GM21528 (cell line): ENCODE measurements at regions not wholly inside any gene's neighbourhood (a gene's known extent, or its start where the extent isn't known, plus 50 kb on each side); places are given as distances from the start of the nearest gene placed in this dataset.

ENCODE experiments used
- ATAC-seq: cut with Tn5 transposase; IDR thresholded peaks from one replicate; pipeline ENCODE4 v1.9.1; 2021; ENCODE audit warnings: mild to moderate bottlenecking, moderate library complexity; ENCODE audit not compliant: unreplicated experiment, low FRiP score

DNA sequence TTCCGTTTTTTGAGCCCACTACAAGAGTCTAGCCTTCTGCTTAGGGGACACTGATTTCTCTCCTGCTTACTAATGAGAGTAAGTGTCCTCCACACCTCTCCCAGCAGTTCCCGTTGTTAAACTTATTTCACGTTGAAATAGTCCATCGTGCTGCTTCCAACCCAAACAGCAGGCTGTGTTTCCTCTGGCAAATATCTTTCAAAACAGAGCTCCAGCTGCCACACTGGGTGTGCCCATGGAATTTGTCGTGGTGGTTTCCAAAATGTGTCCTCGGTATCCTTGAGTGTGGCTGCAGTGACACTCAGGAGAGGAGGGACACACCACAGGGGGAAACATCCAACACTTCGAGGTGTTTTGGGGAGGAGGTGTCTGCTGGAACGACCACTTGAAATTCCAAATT lies 176.5 kb upstream of the RALGAPA2 start:
- no peak for ATAC-seq

DNA sequence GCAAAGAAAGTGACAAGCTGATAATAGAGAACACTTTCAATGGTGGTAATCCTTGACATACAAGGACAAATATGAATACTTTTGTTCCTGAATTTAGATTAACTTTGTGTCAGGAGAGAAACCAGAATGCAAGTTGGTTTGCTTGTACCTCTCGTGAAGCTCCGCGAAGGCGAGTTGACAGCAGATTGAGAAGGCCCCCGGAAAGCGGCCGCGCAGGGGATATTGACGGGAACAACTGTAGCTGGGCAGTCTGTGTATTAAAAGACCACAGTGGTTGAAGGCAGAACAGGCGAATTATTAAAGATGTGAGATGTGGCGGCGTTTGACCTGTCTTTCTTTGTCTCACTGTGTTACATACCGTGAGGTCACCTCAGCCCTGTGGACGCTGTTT lies 175.8 kb upstream of the RALGAPA2 start:
- ATAC-seq: no peak

DNA sequence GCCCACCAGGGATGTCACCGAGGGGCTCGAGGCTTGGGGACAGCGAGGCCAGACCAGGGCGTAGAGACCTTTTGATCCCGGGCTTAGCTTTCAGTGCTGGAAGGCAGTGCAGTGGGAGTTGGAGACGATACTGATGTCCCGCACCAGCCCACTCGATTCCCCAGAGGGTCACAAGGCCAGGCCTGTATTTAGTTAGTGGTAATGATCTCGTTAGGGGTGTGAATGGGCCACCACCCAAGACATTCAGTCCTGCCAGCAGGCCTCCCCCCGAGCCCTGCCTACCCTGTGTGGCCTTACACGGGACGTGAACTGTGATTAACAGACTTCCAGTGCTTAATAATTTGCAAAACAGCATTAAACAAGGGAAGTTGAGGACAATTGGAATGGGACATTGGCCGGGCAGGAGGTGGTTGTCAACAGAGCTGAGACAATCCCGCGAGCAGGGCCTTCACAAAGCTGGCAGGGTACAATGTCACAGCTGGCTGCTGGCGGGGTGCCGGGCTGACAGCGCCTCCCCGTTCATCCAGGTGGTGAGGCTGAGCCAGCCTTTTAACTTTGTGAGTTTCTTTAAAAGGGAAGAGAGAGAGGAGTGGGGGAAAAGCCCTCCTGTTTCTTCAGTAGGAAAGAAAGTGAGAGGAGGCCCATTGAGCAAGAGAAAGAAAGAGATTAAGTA lies 175.3 kb upstream of the RALGAPA2 start:
- no peak for ATAC-seq

DNA sequence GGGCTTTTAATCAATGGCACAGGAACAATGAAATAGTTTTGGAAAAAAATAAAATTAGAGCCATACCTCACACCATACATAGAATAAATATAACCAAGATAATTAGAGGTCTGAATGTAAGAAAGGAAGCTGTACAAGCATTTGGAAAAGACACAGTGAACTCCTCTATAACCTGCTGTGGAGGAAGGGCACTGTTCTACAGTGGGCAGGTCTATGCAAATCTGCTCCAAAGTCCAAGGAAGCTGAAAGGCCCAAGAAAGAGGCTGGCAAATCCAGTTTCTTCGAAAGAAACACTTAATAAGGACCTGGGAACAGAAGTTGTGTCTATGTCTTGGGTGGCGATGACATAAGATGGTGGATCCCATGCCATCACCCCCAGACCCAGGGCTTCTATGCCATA lies 169.4 kb upstream of the RALGAPA2 start:
- ATAC-seq: no peak

DNA sequence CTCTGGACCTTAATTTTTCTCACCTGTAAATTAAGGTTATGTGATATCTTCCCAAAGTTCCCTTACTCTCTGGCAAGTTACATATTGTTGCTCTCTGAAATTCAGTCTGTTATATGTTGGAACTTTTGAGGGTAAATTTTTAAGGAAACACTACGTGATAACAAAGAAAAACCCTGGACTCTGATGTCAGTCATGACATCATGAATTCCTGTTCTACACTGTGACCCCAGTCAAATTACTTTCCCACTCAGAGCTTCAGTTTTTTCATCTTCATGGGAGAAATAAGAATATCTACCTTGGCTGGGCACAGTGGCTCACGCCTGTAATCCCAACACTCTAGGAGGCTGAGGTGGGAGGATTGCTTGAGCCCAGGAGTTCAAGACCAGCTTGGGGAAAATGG lies 164.6 kb upstream of the RALGAPA2 start:
- no peak for ATAC-seq

DNA sequence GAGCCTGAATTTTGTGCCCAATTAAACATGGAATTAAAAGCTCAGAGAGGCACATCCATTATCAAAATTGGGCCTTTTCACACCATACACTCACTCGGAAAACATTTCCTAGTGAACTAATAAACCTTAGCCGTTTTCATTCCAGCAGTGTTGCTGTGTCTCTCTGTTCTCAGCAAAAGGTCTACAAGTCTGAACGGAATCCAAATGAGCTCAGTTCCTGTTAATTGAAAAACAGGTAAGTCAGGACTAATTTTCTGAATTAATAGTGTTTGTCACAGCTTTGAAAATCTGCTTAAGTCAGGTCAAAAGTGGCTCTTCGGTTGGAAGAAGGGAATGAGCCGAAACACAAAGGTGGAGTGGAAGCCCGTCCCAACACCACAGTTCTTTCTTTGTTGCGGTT lies 163.3 kb upstream of the RALGAPA2 start:
- no peak for ATAC-seq

DNA sequence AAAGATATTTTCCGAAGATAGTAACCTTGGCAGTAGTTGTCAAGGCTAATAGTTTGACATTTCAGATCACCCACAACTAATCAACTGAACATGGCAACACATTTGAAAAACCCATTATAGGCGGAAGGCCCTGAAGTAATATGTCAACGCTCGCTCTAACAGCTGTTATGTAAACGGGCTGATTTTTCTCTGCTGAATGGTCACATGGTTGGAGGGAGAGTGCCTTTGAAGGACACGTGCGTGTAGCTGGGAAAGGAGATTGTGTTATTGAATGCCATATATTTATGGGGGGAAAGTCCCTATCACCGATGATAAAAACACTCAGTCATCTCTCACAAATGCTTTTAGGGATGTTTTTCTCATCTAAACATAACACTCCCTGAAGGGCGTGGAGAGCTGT lies 160.0 kb upstream of the RALGAPA2 start:
- no peak for ATAC-seq

DNA sequence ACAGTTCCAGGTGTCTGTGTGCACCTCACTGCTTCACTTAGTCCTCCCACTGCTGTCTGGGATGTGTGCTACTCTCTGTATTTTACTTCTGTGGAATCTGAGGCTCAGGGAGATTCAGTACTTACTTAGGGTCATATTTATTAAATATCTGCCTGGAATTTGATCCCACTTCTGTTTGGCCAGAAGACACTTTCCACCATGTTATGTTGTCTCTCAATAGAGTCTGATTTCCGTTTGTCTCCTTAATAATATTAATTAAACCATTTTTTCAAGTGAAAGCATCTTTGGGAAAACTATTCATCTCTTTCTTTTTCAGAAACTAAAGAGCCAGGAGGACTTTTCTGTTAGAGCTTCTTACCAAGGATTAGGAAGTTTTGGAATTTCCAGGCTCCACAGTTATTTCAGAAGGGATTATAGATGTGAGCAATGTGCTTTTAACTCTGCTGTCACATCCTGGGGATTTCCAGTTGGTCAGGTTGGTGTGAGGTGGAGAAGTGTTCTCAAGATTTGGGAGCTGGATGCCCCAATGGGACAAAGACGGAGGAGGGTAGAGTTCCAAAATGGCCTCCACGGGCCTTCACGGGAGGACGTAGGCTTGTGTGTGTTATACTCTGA lies 156.8 kb upstream of the RALGAPA2 start:
- no peak for ATAC-seq

DNA sequence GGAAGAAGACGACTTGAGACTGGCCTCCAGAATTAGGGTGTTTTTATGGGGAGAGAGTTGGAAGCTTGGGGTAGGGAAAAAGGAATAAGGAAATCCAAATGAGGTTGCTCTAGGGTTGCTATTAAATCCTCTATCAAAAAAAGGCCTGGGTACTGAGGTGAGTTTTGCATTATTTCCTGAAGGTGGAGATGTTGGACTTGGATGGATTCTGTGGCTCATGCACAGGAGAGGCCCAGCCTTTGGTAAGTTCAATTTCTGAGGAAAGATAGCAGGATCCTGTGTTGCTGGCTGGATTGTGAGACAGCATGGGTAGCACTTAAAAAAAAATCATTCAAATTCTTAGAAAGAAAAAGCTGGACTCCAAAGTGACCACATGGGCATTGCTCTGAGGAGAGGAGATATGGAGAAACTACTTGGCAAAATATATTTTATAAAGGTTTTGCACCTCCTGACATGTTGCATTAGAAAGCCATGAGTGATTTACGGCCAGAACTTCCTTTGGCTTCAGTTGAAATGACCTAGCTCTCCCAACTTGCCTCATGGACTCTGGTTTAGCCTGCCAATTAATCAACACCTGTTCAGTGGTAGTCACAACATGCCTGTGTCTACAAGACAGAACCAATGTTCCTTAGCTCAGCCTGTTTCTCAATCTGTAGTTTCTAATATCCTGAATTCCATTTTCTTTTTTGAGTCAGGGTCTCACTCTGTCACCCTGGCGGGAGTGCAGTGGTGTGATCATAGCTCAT lies 152.1 kb upstream of the RALGAPA2 start:
- no peak for ATAC-seq

DNA sequence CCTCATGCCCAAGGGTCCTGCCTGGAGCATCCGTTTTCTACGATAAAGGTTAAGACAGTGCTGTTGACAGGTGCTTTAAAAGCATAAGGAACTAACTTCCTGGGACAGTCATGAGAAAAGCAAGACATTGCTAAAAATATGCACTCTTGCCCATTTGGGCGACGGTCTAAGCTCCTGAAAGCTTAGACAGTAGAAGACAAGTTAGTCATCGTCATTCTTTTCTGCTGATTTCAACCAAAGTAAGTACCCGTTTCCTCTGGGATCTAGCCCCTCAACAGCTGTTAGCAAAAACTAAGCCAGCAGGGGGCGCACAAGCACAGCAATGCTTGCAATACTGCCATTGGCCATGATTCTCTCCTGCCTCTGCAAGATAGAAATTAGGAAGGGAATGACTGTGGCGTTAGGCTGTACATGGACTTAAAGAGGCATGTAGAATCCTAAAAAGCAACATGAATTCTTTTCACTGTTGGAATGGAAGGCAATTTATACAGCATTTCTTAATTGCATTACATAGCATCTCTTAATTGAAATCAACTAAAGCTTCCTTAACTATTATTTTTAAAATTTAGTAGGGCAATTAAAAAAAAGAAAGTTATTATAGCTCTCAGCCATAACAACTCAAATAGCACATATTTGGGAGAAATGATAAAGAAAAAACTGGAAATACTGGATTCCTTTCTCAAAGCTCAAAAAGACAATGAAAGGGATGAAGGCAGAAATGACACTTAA lies 147.8 kb upstream of the RALGAPA2 start:
- ATAC-seq: no peak

DNA sequence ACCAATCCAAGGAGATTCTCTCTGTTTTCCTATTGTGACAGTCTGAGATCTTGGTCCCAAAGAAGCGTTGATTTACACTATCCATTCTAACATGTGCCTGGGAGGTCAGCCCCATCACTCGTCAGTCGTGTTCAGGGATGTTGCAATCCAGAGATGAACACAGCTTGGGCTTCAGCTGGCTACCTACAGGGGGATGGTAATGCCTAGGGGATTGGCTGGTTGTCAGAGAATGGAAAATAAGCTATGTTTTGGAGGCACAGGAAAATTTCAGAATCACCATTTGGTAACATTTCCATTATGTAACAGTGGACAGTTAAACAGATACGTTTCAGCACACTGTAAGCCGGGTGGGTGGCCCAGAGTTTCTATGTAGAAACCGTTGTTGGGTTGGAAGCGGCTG lies 147.1 kb upstream of the RALGAPA2 start:
- no peak for ATAC-seq

DNA sequence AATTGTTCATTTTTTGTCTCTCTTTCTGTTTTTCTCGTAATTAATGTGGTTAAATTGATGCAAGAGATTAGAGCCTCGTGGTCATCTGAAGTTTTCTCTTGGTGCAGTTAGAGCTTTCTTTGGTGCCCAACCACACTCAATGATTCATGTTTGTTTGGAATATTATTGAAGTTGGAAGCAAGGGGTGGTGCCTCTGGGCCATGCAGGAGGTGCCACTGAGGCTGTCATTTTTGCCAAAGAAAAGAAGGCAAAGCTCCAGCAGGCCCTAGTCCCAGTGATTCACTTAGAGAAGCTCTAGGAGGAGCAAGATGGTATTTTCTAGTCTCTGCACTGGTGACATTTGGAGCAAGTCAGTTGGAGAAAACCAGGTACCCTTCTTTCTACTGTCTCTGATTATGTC lies 144.5 kb upstream of the RALGAPA2 start:
- no peak for ATAC-seq

DNA sequence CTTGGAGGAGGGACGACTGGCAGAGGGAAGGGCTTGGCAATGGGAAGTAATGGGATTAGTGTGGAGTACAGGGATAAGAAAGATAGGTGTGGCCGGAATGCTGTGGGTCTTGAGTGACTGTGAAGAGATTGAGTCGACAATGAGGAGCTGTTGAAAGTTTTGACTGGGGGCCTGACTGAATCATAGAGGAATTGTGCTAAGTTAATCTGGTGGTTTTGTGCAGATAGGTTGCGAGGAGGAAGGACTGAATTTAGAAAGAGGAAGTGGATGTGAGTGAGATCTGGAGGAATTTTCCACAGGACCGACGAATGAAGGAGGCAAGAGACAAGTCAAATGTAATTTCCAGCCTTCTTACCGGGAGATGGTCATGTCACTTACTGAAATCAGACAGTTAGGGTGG lies 143.9 kb upstream of the RALGAPA2 start:
- ATAC-seq: no peak

DNA sequence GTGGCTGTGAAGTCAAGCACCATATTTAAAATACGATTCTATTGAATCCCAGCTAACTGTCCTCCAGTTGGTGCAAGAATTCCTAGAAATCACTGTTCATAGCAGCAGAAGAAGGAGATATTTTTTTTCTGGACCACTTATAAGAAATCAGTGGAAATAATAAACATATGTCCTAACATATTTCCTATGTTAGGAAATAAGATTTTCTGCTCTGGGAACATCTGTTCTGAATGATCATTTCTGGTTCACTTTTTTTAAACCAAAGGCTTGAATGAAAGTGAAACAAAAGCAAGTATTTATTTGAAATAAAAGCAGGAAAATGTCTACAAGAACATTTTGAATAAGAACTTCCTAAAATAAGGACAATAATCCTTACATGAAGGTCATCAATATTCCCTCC lies 138.9 kb upstream of the RALGAPA2 start:
- no peak for ATAC-seq

DNA sequence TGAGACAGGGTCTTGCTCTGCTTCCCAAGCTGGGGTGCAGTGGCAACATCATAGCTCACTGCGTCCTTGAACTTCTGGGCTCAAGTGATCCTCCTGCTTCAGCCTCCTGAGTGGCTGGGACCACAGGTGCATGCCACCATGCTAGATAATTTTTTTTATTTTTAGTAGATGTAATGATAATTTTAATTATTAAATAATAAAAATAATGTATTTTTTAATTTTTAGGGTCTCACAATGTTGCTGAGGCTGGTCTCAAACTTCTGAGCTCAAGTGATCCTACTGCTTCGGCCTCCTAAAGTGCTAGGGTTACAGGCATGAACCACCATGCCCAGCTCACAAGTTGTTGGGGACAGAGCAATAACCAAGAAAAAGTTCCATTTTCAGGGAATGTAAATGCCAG lies 138.0 kb upstream of the RALGAPA2 start:
- no peak for ATAC-seq

DNA sequence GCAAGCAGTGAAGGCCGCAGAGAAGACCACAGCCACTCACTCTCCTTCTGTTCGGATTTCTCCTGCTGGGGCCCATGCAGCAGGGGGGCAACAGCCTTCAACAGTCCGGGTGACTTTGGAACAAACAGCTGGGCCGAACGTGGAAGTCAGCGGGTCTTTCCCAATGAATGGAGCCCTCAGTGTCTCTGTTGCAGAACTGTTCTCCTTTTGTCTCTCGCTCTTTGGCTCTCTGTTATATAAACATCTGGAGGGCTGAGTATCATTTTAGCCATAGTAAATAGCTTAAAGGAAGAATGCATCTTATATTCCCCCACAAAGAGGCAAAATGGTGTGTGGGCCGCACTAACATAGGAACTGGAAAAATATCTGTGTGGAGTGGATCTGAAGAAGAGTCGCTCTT lies 136.7 kb upstream of the RALGAPA2 start:
- no peak for ATAC-seq

DNA sequence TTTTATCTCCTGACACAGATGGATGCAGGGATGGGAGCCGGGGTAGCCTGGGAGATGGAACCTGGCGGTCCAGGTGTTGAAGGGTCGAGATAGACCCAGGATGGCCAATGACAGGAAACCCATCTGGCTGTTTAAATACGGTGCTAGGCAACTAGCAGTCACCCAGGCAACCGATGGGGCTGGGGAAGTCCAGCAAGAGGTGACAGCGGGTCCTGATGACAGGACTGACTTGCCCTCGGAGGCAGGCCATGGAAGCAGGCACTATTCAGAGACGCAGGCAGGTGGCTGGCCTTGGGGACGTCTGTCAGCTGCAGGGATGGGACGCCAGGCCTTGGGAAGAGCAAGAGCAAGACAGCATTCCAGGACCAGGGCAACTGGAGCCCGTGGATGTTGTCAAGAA lies 135.4 kb upstream of the RALGAPA2 start:
- ATAC-seq: no peak

DNA sequence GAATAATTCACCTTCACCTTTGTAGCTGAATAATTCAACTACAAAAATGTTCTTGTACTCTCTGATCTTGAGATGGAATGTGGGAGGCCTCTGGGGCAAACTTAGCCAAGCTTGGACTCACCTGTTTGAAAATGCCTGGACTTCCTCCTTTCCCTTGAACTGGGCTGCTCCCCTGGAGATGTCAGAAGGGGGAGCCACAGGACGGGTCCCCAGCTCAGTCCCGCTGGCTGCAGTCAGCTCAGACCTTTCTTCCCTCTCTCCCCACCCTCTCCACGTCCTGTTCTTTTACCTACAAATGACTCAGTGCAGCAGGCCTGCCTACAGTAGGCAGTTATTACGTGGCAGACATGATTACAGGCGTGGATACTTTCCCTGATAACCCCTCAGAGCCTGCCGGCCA lies 131.5 kb upstream of the RALGAPA2 start:
- no peak for ATAC-seq

DNA sequence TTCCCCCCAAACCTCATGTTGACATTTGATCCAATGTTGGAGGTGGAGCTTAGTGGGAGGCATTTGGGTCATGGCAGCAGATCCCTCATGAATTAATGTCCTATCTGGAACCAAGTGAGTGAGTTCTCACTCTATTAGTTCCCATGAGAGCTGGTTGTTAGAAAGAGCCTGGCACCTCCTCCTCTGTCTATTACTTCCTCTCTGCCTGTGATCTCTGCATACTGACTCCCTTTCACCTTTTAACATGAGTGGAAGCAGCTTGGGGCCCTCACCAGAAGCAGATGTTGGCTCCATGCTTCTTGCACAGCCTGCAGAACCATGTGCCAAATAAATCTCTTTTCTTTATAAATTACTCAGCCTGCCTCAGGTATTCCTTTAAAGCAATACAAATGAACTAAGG lies 127.3 kb upstream of the RALGAPA2 start:
- no peak for ATAC-seq

DNA sequence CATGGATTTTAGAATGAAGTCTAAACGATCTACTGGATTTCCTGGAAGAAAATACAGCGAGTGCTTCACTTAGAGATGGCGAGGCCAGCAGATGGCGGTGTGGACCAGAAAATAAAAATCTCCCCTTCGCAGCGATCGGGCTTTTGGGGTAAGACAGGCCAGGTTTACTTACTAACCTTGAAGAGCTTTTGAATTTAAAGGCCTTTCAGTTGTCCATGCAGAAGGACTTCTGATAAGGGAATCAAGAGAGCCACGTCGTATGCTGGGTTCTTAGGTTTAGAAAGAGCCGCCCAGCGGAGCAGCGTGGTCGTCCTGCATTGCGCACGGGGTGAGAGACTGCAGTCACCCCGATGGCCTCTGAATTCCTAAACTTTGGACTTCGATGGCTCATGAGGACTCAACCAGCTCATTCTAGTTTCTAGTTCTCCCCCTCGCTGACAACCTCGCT lies 125.2 kb upstream of the RALGAPA2 start:
- ATAC-seq: no peak

DNA sequence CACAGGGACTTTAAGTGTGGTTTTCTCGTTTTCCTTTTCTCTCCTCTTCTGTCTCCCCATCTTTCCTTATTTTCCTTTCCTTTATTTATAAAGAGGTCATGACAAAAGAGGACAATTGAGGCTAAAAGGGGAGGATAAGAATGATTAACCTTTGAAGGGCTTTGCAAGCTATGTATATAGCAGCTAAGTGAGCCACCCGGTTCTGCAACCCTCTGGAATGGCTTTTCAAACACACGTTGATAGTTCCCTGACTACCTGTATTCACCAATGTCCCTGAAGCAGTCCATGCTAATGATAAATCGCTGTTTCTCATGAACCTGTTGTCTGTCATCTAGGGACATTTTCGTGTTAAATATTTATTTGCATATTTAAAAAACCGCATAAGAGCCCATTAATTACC lies 124.4 kb upstream of the RALGAPA2 start:
- no peak for ATAC-seq
